ENCODE measurements at regions not wholly inside any gene's neighbourhood (a gene's known extent, or its start where the extent isn't known, plus 50 kb on each side); places are given as distances from the start of the nearest gene placed in this dataset.

DNA sequence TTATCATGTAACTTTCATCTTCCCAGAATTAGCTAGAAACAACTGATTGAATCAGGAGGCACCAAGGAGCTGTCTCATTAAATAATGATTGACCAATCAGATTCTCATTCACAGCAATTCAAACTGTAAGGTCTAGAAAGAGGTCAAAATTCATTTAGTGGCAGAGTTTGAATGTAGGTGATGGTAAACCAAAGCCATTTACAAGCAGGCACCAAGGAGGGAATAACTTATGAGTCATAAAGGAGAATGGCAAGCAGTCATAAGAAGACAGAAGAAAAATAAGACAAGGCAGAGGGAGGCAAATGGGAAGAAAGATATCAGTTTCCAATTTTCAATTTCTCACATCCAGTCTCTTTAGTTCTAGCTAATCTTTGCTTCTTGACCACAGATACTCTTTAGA lies 52.9 kb upstream of the DEFB112 start:
- DNase-seq (ENCODE audit: low spot score), result no peak
- in situ Hi-C loops (cut with MboI; ENCODE audit: low pct_unique_long_range_greater_than_20kb, low sequenced_read_pairs, unreplicated experiment), result loop anchor here (25.0 kb wide), 1 partner anchor 510 kb away; no protein-coding TSS in a partner anchor

DNA sequence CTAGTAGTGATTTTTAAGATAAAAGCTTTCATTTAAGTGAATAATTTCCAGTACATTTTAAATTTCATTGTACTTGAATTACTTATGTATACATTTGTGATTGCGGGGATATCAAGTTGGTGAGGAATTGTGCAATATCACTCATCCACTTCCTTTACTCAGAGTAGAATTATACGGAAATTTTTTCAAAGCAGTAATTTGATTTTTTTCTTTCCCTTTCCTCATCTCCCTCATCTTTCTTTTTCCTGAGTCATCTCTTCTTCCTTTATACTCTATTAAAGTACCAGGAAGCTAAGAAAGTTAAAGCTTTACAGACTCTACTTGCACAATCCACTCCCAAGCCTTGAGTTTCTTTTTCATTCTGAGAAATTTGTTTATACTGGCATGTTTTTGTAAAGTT lies 60.9 kb upstream of the DEFB112 start:
- TF ChIP-seq, protein P1, sequence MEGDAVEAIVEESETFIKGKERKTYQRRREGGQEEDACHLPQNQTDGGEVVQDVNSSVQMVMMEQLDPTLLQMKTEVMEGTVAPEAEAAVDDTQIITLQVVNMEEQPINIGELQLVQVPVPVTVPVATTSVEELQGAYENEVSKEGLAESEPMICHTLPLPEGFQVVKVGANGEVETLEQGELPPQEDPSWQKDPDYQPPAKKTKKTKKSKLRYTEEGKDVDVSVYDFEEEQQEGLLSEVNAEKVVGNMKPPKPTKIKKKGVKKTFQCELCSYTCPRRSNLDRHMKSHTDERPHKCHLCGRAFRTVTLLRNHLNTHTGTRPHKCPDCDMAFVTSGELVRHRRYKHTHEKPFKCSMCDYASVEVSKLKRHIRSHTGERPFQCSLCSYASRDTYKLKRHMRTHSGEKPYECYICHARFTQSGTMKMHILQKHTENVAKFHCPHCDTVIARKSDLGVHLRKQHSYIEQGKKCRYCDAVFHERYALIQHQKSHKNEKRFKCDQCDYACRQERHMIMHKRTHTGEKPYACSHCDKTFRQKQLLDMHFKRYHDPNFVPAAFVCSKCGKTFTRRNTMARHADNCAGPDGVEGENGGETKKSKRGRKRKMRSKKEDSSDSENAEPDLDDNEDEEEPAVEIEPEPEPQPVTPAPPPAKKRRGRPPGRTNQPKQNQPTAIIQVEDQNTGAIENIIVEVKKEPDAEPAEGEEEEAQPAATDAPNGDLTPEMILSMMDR (IDR thresholded peaks at IDR 0.05; ENCODE audit: extremely low read depth, insufficient read depth, missing control alignments), result no peak
- in situ Hi-C loops (cut with MboI; ENCODE audit: low pct_unique_long_range_greater_than_20kb, low sequenced_read_pairs, unreplicated experiment), result loop anchor here (25.0 kb wide), 1 partner anchor 502 kb away; no protein-coding TSS in a partner anchor

More for the DNA sequence above, 52.9 kb upstream of the DEFB112 start:
- TF ChIP-seq, protein P1 (IDR thresholded peaks at IDR 0.05; ENCODE audit: extremely low read depth, insufficient read depth, missing control alignments), result no peak

DNA sequence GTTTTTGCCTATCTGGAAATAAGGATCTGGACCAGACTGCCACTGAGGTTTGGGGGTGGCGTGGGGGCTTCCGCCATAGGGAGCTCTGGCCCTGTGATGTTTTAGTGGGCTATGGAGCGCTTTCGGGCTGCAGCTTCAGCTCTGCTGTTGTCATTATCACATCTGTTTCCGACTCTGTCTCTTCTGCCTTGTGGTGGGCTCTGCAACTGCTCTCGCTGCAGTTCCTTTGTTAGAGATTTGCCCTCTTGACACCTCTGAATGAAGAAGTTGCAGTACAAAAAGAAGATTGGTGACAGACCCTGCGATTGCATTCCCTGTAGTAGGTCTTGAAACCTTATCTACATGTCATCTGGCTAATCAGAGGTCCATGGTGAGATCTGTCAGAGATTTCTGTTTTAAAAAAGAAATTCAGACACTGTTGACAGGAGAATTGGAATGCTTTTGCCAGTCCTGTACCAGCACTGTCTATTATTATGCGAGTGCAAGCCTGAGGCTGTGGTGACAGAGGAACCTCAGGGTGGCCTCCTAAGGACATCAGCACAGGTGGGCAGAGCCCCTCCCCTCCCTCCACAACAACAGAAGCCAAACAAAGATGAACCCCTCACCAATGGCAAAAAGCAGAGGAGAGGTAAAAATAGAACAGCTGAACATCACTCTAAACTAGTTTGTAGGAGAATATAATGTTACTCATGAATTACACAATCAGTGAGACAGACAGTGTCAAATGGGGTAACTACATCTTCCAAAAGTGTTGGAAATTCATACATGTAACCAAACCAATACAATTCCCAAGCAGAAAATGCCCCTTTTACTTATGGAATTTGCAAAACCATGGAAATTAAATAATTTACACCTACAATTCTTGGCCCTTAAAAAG lies 63.5 kb upstream of the DEFB112 start:
- in situ Hi-C loops (cut with MboI; ENCODE audit: low pct_unique_long_range_greater_than_20kb, low sequenced_read_pairs, unreplicated experiment), result loop anchor here (25.0 kb wide), 1 partner anchor 499 kb away; no protein-coding TSS in a partner anchor
- TF ChIP-seq, protein P1 (IDR thresholded peaks at IDR 0.05; ENCODE audit: extremely low read depth, insufficient read depth, missing control alignments), result no peak

More for the DNA sequence above, 60.9 kb upstream of the DEFB112 start:
- DNase-seq (ENCODE audit: low spot score), result no peak

DNA sequence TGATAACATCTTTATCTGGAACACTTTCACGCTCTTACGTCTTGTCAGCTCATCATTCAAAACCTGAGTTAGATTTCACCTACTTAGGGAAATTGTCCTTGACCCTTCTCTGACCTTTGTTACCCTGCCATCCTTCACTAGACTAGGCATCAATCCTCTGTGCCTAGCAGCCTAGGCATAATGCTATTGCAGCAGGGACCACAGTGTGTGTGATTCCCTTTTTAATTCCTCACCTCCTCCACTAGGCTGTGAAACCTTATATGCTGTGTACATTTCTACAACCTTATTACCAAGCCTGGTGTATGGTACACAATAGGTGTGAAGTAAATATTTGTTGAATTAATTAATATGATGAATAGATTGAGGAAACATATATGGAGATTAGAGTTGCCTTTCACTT lies 66.7 kb upstream of the DEFB112 start:
- TF ChIP-seq, protein P1 (IDR thresholded peaks at IDR 0.05; ENCODE audit: extremely low read depth, insufficient read depth, missing control alignments), result no peak
- in situ Hi-C loops (cut with MboI; ENCODE audit: low pct_unique_long_range_greater_than_20kb, low sequenced_read_pairs, unreplicated experiment), result loop anchor here (25.0 kb wide), 1 partner anchor 496 kb away; no protein-coding TSS in a partner anchor
- DNase-seq (ENCODE audit: low spot score), result no peak

More for the DNA sequence above, 63.5 kb upstream of the DEFB112 start:
- DNase-seq (ENCODE audit: low spot score), result no peak

DNA sequence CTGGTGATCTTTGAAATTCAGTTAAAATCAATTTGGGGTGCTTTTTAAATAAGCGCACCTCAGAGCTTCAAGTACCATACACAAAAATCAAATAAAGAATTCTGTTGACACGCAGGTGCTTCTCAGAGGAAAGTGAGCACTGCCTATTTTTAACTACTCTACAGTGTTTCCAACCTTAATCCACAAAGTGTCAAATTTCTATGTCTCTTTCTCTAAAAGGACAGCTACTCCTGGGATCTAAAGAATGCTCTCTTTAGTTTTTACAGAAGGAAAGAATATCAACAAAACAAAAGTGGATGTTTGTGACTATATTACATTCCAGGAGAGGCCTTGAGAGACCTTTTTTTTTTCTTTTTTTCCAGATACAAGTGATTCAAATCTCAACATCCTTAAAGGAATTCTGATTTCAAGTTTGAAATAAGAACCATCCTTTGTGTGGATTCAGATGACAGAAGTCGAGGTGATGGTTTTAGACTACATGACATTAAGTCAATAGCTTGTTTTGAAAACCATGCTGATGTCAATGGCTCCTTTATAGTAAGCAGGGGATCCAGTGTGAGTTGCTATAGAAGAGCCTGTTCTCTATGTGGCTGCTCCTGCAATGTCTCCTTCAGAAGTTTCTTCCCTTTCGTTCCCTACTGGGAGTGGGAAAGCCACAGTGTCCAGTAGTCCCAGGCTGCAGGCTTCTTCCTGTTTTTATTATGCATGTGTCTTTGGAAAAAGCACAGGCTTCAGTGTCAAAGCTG lies 67.2 kb upstream of the DEFB112 start:
- no peak for DNase-seq (ENCODE audit: low spot score)
- TF ChIP-seq, protein P1 (IDR thresholded peaks at IDR 0.05; ENCODE audit: extremely low read depth, insufficient read depth, missing control alignments), result no peak
- in situ Hi-C loops (cut with MboI; ENCODE audit: low pct_unique_long_range_greater_than_20kb, low sequenced_read_pairs, unreplicated experiment), result loop anchor here (25.0 kb wide), 1 partner anchor 495 kb away; no protein-coding TSS in a partner anchor

DNA sequence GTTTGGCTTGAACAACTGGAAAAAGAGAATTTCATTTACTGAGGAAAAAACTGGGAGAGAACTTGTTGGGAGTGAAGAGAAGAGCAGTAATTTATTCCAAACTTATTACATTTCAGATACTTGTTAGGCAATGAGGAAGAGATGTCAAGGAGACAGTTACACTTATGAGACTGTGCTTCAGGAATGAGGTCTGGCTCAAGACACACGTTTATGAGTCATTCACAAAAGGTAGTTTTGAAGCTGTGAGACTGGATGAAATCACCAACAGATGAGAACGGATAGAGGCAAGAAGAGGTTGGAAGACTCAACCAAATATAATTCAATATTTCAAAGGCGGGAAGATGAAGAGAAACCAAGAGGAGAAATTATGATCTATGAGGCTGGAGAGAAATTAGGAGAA lies 70.6 kb upstream of the DEFB112 start:
- in situ Hi-C loops (cut with MboI; ENCODE audit: low pct_unique_long_range_greater_than_20kb, low sequenced_read_pairs, unreplicated experiment), result loop anchor here (25.0 kb wide), 1 partner anchor 492 kb away; no protein-coding TSS in a partner anchor
- no peak for DNase-seq (ENCODE audit: low spot score)
- TF ChIP-seq, protein P1 (IDR thresholded peaks at IDR 0.05; ENCODE audit: extremely low read depth, insufficient read depth, missing control alignments), result no peak

Measured in GM13977 (cell line).